HUES64 (cell line): ENCODE measurements at regions not wholly inside any gene's neighbourhood (a gene's known extent, or its start where the extent isn't known, plus 50 kb on each side); places are given as distances from the start of the nearest gene placed in this dataset.

Experiments
- H3K27ac ChIP-seq: 2 replicates; pipeline ENCODE4 v1.7.0; 2013; ENCODE audit warnings: low read depth, low read length, inconsistent platforms
- H3K27me3 ChIP-seq: 2 replicates; pipeline ENCODE4 v1.6.1; 2013; ENCODE audit warnings: mild to moderate bottlenecking, low read length; ENCODE audit not compliant: insufficient read depth
- H3K36me3 ChIP-seq: 2 replicates; pipeline ENCODE4 v1.6.1; 2013; ENCODE audit warnings: mild to moderate bottlenecking, low read length; ENCODE audit not compliant: insufficient read depth
- H3K4me1 ChIP-seq: 2 replicates; pipeline ENCODE4 v1.6.1; 2013; ENCODE audit warnings: mild to moderate bottlenecking, low read length, moderate library complexity; ENCODE audit not compliant: insufficient read depth
- H3K4me3 ChIP-seq: 2 replicates; pipeline ENCODE4 v1.5.1; 2013; ENCODE audit warnings: mild to moderate bottlenecking, low read length, moderate library complexity
- H3K9ac ChIP-seq: 2 replicates; pipeline ENCODE4 v1.6.1; 2013; ENCODE audit warnings: mild to moderate bottlenecking, low read depth, low read length
- H3K9me3 ChIP-seq: 2 replicates; pipeline ENCODE4 v1.6.1; 2013; ENCODE audit warnings: low read depth, low read length; ENCODE audit not compliant: insufficient read depth
- WGBS: fragments of 150-250, 120-280 bp; methylation state at CpG from one replicate; pipeline ENCODE4 v1.1.7; 2013; ENCODE audit warnings: missing lambda C conversion rate; 5-methylcytosine and 5-hydroxymethylcytosine counted together

DNA sequence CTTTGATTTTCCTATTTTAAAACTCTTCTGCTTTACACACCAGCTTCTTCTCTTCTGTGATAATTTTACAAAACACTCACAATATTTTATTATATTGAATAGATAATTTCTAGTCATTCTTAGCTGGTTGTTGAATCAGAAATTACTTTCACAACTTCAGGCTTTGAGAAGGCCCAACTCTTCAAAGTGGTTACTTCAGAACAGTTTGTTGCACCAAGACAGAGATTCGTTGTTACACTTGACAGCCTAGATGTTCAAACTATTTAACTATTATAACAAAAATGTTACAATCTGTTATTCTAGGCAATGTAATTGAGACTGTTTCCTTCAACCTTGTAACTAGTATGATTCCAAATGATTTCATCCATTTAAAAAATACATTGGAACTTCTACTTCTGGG is 333.2 kb upstream of the CHORDC1 start:
- no peaks in the 10 kb centered on the region for H3K36me3 ChIP-seq
- WGBS: 100% methylated on average over 1 of the region's 1 CpG
- no peaks in the 10 kb centered on the region for H3K9me3 ChIP-seq
- no peaks in the 10 kb centered on the region for H3K4me1 ChIP-seq
- H3K27ac ChIP-seq: no peak overlapping the region
- H3K27me3 ChIP-seq: no peaks in the 10 kb centered on the region
- no peak overlapping the region for H3K9ac ChIP-seq
- H3K4me3 ChIP-seq: no peak overlapping the region

DNA sequence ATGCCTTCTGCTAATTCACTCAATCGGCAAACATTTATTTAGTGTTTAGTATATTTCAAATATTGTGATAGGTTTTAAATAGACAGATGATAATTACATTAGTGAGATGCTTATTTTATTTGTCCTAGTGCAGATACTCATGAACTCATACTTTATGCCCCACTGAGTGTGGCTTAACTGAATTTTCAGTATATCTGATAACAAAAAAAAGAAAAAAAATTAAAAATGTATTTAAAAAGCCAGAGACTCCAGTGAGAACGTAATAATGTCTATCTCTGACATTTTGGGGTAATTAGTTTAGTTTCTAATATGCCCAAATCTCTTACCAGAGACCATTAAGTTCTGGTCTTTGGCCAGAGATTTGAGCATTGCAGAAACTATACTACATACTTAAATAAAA is 332.6 kb upstream of the CHORDC1 start:
- Histone ChIP-seq H3K4me1 (no peaks in the 10 kb centered on the region), H3K36me3 (no peaks in the 10 kb centered on the region), H3K9ac (no peak overlapping the region), H3K9me3 (no peaks in the 10 kb centered on the region), H3K4me3 (no peak overlapping the region), H3K27me3 (no peaks in the 10 kb centered on the region), H3K27ac (no peak overlapping the region)
- WGBS: no CpG with 5 or more reads among the region's 2 CpGs

DNA sequence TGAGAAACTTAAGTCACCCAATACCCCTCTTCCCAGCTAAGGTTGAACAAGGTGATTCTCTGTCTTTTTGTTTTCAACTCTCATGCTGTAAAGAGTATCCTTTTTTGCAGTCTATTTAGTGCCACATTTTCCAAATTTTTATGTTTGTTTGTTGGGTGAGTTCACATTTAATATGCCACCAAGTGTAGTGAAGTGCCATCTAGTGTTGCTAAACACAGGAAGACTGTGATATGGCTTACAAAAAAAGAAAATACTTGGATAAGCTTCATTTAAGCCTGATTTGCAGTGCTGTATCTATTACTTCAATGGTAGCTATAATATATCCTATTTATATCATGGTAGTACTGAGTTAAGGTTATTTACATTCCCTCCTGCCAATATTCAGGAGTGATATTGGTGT is 319.2 kb upstream of the CHORDC1 start:
- Histone ChIP-seq H3K36me3 (no peaks in the 10 kb centered on the region), H3K9me3 (no peaks in the 10 kb centered on the region), H3K4me1 (no peaks in the 10 kb centered on the region), H3K27ac (no peak overlapping the region), H3K9ac (no peak overlapping the region), H3K27me3 (no peaks in the 10 kb centered on the region), H3K4me3 (no peak overlapping the region)

DNA sequence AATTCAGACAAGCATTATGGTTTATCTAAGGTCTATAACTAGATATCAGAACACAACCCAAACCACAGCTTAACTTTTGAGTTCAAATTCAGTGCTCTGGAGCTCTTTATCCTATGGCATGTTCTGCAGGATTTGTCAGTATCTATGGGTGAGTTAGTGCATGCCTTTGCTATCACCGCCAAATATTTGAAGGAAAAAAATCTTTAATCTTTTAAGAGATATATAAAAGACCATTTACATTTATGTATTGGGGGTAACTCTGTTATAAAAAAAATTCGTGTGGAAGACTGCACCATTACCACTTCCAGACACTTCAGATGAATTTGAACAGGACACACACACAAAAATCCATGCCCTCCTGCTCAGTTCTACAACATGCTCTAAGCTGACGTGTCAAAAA is 313.5 kb upstream of the CHORDC1 start:
- Histone ChIP-seq H3K9ac (no peak overlapping the region), H3K27me3 (no peaks in the 10 kb centered on the region), H3K36me3 (no peaks in the 10 kb centered on the region), H3K4me1 (peaks cover 9% of the 10 kb centered on the region), H3K27ac (no peak overlapping the region), H3K4me3 (no peak overlapping the region), H3K9me3 (no peaks in the 10 kb centered on the region)
- WGBS: 76% methylated on average over 2 of the region's 3 CpGs

DNA sequence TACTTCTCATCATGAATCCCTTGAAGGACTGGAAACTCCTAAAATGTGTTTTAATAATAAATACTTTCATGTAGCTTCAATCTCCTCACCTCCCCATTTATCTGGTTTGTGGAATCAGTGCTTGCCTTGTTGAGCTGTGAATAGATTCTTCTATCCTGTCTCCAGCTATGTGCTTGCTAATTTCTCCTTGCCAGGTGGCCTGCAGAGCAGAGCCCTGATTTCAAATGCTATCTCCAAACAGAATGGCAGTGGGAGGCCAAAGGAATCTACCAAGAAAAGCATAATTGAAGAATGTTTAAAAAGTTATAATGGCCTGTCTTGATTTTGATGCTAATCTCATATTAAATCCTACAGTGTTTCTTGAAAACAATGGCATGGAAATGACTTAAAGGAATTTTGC is 309.3 kb upstream of the CHORDC1 start:
- Histone ChIP-seq H3K9ac (no peak overlapping the region), H3K27me3 (no peaks in the 10 kb centered on the region), H3K9me3 (no peaks in the 10 kb centered on the region), H3K36me3 (no peaks in the 10 kb centered on the region), H3K27ac (no peak overlapping the region; the same call in 1 of the 2 replicates), H3K4me3 (no peak overlapping the region), H3K4me1 (peaks cover 9% of the 10 kb centered on the region)

DNA sequence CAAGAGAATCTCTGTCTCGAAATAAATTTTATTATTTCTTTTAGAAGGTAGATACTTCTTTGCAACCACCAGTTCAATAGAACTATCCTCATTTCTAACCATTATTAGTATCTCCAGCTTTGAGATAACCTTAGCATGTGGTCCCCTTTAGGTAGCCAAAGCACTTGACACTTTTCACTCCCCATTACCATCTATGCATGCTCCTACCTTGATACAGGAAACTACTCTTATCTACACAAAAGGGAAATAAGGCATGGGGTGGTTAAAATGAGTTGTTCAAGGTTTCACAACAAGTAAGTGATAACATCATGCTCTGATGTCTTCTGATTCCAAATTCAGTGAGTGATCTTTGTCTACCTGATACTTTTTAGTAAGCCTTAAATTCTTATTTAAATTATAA is 308.2 kb upstream of the CHORDC1 start:
- no peaks in the 10 kb centered on the region for H3K9me3 ChIP-seq
- H3K4me1 ChIP-seq: peaks cover 9% of the 10 kb centered on the region
- WGBS: 100% methylated on average over 1 of the region's 1 CpG
- H3K36me3 ChIP-seq: no peaks in the 10 kb centered on the region
- H3K27ac ChIP-seq: no peak overlapping the region
- H3K9ac ChIP-seq: no peak overlapping the region
- no peak overlapping the region for H3K4me3 ChIP-seq
- no peaks in the 10 kb centered on the region for H3K27me3 ChIP-seq

DNA sequence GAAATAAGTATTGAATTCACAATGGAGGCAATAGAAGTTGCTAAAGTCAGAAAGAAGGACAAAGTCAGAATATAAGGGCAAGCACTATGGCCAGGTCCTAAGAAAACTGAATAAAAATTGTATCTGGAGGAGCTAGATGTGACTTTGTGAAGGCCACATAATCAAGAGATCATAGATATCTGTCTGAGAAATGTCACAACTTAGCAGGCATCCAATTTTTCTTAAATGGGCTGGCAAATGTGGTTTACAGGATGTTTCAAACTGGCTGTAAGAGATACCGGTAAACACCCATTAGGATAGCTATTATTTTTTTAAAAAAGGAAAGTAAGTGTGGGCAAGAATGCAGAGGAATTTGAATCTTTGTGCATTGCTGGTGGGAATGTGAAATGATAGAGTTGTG is 303.1 kb upstream of the CHORDC1 start:
- H3K36me3 ChIP-seq: no peaks in the 10 kb centered on the region
- H3K4me3 ChIP-seq: no peak overlapping the region
- WGBS: 95% methylated on average over 1 of the region's 1 CpG
- H3K27ac ChIP-seq: no peak overlapping the region
- H3K27me3 ChIP-seq: no peaks in the 10 kb centered on the region
- no peaks in the 10 kb centered on the region for H3K9me3 ChIP-seq
- H3K9ac ChIP-seq: no peak overlapping the region
- no peaks in the 10 kb centered on the region for H3K4me1 ChIP-seq

DNA sequence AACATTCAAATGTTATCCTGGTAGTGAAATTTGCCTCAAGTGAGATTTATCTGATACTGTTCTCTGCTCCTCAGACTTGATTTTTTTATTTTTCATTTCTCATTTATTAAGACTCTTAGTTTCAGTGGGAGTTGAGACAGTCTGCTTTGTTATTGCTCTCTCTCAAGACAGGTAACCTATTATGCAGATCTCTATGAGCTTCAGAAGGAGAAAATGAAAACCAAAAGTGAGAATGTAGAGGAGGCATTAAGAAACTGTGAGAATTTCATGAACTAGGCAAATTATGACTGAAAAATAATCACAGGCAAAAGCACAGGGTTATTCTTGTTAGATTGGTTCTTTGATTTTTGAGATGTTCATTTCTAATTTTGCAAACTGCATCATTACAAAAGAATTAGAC is 290.0 kb upstream of the CHORDC1 start:
- Histone ChIP-seq H3K27me3 (no peaks in the 10 kb centered on the region), H3K9ac (no peak overlapping the region), H3K9me3 (no peaks in the 10 kb centered on the region), H3K27ac (no peak overlapping the region), H3K36me3 (no peaks in the 10 kb centered on the region), H3K4me3 (no peak overlapping the region), H3K4me1 (no peaks in the 10 kb centered on the region)

DNA sequence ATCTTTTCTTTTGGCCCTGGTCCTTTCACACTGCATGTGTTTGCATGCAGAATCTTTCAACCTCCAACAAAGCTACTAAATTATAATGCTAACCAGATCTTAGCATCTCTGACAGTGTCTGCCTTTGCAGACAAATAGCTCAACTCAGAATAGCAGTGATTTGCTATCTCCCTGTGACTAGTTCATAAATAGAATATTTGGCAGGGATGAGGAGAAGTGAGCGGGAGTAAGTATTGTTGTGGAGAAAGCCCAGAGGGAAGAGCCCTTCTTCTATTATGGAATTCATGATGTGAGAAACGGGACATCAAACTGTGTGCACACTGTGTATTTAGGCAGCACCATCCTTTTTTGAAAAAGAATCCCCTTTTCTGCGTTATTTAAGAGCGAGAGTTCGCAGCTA is 288.0 kb upstream of the CHORDC1 start:
- Histone ChIP-seq H3K36me3 (no peaks in the 10 kb centered on the region), H3K9me3 (no peaks in the 10 kb centered on the region), H3K27ac (no peak overlapping the region), H3K9ac (no peak overlapping the region), H3K4me1 (no peaks in the 10 kb centered on the region), H3K27me3 (no peaks in the 10 kb centered on the region), H3K4me3 (no peak overlapping the region)
- 93% methylated on average over 5 of the region's 5 CpGs for WGBS

DNA sequence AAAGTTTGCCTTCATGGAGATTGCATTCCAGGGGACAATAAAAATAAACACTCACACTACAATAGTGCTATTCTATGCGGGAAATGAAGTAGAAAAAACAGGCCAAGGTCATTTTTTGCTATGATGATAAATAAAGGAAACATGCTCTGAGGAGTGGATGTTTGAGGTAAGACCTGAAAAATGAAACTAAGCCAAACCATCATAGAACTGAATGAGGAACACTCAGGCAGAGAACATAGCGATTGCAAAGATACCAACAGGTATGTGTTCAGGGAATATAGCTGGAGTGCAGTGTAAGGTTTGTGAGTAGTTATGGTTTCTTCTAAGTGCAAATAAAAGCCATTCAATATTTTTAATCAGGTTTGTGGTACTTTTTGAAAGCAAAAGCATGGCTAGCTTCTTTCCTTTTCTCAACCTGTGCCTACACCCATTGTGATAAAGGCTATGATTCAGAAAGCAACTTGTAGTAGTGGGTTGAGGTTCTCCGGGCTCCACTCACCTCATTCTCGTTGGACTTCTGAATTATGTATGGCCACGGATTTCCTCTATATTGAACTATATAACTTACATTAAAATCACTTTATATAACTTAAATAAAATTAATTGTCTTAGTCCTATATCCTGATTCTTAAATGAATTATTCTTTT is 278.2 kb upstream of the CHORDC1 start:
- Histone ChIP-seq H3K27ac (no peak overlapping the region), H3K36me3 (no peaks in the 10 kb centered on the region), H3K27me3 (no peaks in the 10 kb centered on the region), H3K4me1 (no peaks in the 10 kb centered on the region), H3K4me3 (no peak overlapping the region), H3K9ac (no peak overlapping the region), H3K9me3 (peaks cover 3% of the 10 kb centered on the region; the same call in 1 of the 2 replicates)
- WGBS: 92% methylated on average over 2 of the region's 5 CpGs

DNA sequence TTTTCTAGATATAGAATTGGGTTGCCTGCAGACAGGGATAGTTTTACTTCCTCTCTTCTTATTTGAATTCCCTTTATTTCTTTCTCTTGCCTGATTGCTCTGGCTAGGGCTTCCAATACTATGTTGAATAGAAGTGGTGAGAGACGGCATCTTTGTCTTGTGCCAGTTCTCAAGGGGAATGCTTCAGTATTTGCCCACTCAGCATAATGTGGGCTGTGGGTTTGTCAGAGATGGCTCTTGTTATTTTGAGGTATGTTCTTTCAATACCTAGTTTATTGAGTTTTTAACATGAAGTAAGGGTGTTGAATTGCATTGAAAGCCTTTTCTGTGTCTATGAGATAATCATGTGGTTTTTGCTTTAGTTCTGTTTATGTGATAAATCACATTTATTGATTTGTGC is 273.9 kb upstream of the CHORDC1 start:
- Histone ChIP-seq H3K27me3 (no peaks in the 10 kb centered on the region), H3K27ac (no peak overlapping the region), H3K9me3 (peaks cover 3% of the 10 kb centered on the region; the same call in 1 of the 2 replicates), H3K36me3 (no peaks in the 10 kb centered on the region), H3K9ac (no peak overlapping the region), H3K4me3 (no peak overlapping the region), H3K4me1 (no peaks in the 10 kb centered on the region)
- WGBS: 96% methylated on average over 1 of the region's 1 CpG

DNA sequence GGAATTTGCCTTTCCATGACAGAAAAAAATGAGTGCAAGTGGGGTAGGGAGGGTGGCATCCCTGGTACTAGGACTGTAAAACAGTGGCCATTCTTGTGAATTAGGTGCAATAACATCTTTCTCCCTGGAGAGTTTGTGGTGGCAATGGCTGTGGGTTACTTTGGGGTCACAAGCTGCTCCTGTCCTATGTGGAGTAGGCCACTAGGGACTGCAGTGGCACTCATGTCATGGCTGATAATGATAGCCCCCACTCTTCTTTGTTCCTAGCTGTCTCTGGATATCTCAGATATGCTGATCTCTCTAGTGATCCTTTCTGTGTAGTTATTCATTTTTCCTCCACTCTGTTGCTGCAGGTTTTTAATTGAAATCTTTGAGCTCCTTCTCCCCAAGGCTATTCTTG is 270.5 kb upstream of the CHORDC1 start:
- Histone ChIP-seq H3K36me3 (no peaks in the 10 kb centered on the region), H3K4me3 (no peak overlapping the region), H3K4me1 (no peaks in the 10 kb centered on the region), H3K9me3 (peaks cover 3% of the 10 kb centered on the region; the same call in 1 of the 2 replicates), H3K9ac (no peak overlapping the region), H3K27ac (no peak overlapping the region), H3K27me3 (no peaks in the 10 kb centered on the region)
